ENCODE measurements at regions not wholly inside any gene's neighbourhood (a gene's known extent, or its start where the extent isn't known, plus 50 kb on each side); places are given as distances from the start of the nearest gene placed in this dataset.

DNA sequence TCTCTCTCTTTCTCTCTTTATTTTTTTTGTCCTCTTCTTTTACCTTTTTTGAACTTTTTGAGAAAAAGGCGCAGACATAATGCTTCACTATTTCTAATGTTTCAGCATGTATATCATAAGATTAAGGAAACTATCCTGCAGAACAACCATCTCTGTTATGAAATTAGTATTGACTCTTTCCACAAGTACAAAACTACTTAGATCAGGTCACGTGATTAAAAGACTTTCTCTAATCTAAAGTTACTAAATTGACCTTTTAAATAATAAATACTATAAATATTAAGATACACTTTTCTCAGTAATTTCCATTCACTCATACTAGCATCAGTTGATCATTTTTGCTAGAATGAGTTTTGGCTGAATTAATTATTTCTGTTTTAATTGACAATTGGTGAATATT lies 844.5 kb upstream of the LRFN5 start:
- TF ChIP-seq REST (IDR thresholded peaks at IDR 0.05; ENCODE audit: insufficient read depth in 1 of 2, low read depth in 2 of 2, low read length in 2 of 2) (no peak), POLR2AphosphoS5 (IDR thresholded peaks at IDR 0.05; ENCODE audit: low read depth, low read length) (no peak)

Measured in PFSK-1 (cell line).